IPS DF 6.9 (cell line): ENCODE measurements at regions not wholly inside any gene's neighbourhood (a gene's known extent, or its start where the extent isn't known, plus 50 kb on each side); places are given as distances from the start of the nearest gene placed in this dataset.

ENCODE experiments used
- DNase-seq: peaks from one replicate; pipeline ENCODE4 v3.0.0-alpha.2; 2013; ENCODE audit warnings: low read depth, low spot score
- H3K27ac ChIP-seq: one replicate; pipeline ENCODE4 v1.5.1; 2013; ENCODE audit warnings: low read length, control low read depth
- H3K27me3 ChIP-seq: 2 replicates; pipeline ENCODE4 v1.6.1; 2013; ENCODE audit warnings: mild to moderate bottlenecking, low read length; ENCODE audit not compliant: control insufficient read depth, insufficient read depth
- H3K36me3 ChIP-seq: 2 replicates; pipeline ENCODE4 v1.6.1; 2013; ENCODE audit warnings: low read length; ENCODE audit not compliant: control insufficient read depth, insufficient read depth
- H3K4me1 ChIP-seq: 2 replicates; pipeline ENCODE4 v1.6.1; 2013; ENCODE audit warnings: low read length; ENCODE audit not compliant: control insufficient read depth, insufficient read depth
- H3K4me3 ChIP-seq: 2 replicates; pipeline ENCODE4 v1.5.1; 2013; ENCODE audit warnings: mild to moderate bottlenecking, low read length
- H3K9me3 ChIP-seq: 2 replicates; pipeline ENCODE4 v1.6.1; 2013; ENCODE audit warnings: low read length, inconsistent platforms; ENCODE audit not compliant: control insufficient read depth, insufficient read depth
- WGBS: extraction: QIAGEN DNeasy Blood & Tissue Kit; methylation state at CpG from one replicate; pipeline ENCODE4 v1.1.7; 2013; ENCODE audit warnings: mixed read lengths, missing lambda C conversion rate; ENCODE audit not compliant: insufficient read length, insufficient coverage; 5-methylcytosine and 5-hydroxymethylcytosine counted together

GRCh38 chr4:18518098-18518497 lies 496.5 kb upstream of the LCORL start:
- no CpG with 5 or more reads among the region's 3 CpGs for WGBS
- H3K27me3 ChIP-seq, result peaks cover 2% of the 10 kb centered on the region; the same call in 1 of the 2 replicates
- no peak for DNase-seq

GRCh38 chr4:18513861-18514260 lies 492.3 kb upstream of the LCORL start:
- H3K4me3 ChIP-seq, result no peak overlapping the region
- DNase-seq, result no peak
- no peaks in the 10 kb centered on the region for H3K36me3 ChIP-seq
- no peaks in the 10 kb centered on the region for H3K9me3 ChIP-seq
- no peaks in the 10 kb centered on the region for H3K4me1 ChIP-seq
- no peak overlapping the region for H3K27ac ChIP-seq
- H3K27me3 ChIP-seq, result peaks cover 2% of the 10 kb centered on the region; the same call in 1 of the 2 replicates

More at GRCh38 chr4:18518098-18518497, 496.5 kb upstream of the LCORL start:
- Histone ChIP-seq H3K9me3 (no peaks in the 10 kb centered on the region), H3K36me3 (no peaks in the 10 kb centered on the region), H3K4me1 (no peaks in the 10 kb centered on the region), H3K27ac (no peak overlapping the region), H3K4me3 (no peak overlapping the region)

- Histone ChIP-seq H3K27me3 (peaks cover 2% of the 10 kb centered on the region; the same call in 1 of the 2 replicates), H3K36me3 (no peaks in the 10 kb centered on the region), H3K4me3 (no peak overlapping the region), H3K9me3 (no peaks in the 10 kb centered on the region), H3K4me1 (no peaks in the 10 kb centered on the region), H3K27ac (no peak overlapping the region)
- DNase-seq, result no peak
These were observed 491.2 kb upstream of the LCORL start for GRCh38 chr4:18512718-18513117.

- Histone ChIP-seq H3K27me3 (no peaks in the 10 kb centered on the region), H3K9me3 (no peaks in the 10 kb centered on the region), H3K27ac (no peak overlapping the region), H3K36me3 (no peaks in the 10 kb centered on the region), H3K4me3 (no peak overlapping the region), H3K4me1 (no peaks in the 10 kb centered on the region)
- no peak for DNase-seq
These were observed 490.2 kb upstream of the LCORL start for GRCh38 chr4:18511727-18512126.

- WGBS, result no CpG with 5 or more reads among the region's 2 CpGs
- Histone ChIP-seq H3K27ac (no peak overlapping the region), H3K4me1 (no peaks in the 10 kb centered on the region), H3K27me3 (no peaks in the 10 kb centered on the region), H3K9me3 (no peaks in the 10 kb centered on the region), H3K4me3 (no peak overlapping the region), H3K36me3 (no peaks in the 10 kb centered on the region)
- no peak for DNase-seq
These were observed 487.2 kb upstream of the LCORL start for GRCh38 chr4:18508786-18509185.

- H3K4me3 ChIP-seq, result no peak overlapping the region
- no peak for DNase-seq
- no peaks in the 10 kb centered on the region for H3K4me1 ChIP-seq
- no peaks in the 10 kb centered on the region for H3K9me3 ChIP-seq
- H3K36me3 ChIP-seq, result no peaks in the 10 kb centered on the region
- no peaks in the 10 kb centered on the region for H3K27me3 ChIP-seq
- no peak overlapping the region for H3K27ac ChIP-seq
These were observed 459.4 kb upstream of the LCORL start for GRCh38 chr4:18480928-18481327.

- H3K27ac ChIP-seq, result no peak overlapping the region
- H3K9me3 ChIP-seq, result no peaks in the 10 kb centered on the region
- H3K4me3 ChIP-seq, result no peak overlapping the region
- H3K36me3 ChIP-seq, result no peaks in the 10 kb centered on the region
- H3K4me1 ChIP-seq, result no peaks in the 10 kb centered on the region
- DNase-seq, result no peak
- H3K27me3 ChIP-seq, result no peaks in the 10 kb centered on the region
These were observed 458.8 kb upstream of the LCORL start for GRCh38 chr4:18480342-18480741.

- DNase-seq, result no peak
- no peaks in the 10 kb centered on the region for H3K27me3 ChIP-seq
- no peaks in the 10 kb centered on the region for H3K9me3 ChIP-seq
- H3K4me3 ChIP-seq, result no peak overlapping the region
- no peaks in the 10 kb centered on the region for H3K4me1 ChIP-seq
- H3K36me3 ChIP-seq, result no peaks in the 10 kb centered on the region
- H3K27ac ChIP-seq, result no peak overlapping the region
- no CpG with 5 or more reads among the region's 3 CpGs for WGBS
These were observed 458.3 kb upstream of the LCORL start for GRCh38 chr4:18479825-18480224.

GRCh38 chr4:18463987-18464559 lies 442.5 kb upstream of the LCORL start:
- Histone ChIP-seq H3K27ac (no peak overlapping the region), H3K27me3 (no peaks in the 10 kb centered on the region), H3K4me1 (no peaks in the 10 kb centered on the region), H3K4me3 (no peak overlapping the region), H3K9me3 (no peaks in the 10 kb centered on the region), H3K36me3 (no peaks in the 10 kb centered on the region)
- DNase-seq, result no peak
- no CpG with 5 or more reads among the region's 4 CpGs for WGBS

- no CpG with 5 or more reads among the region's 3 CpGs for WGBS
These were observed 436.9 kb upstream of the LCORL start for GRCh38 chr4:18458465-18458864.

GRCh38 chr4:18454349-18454748 lies 432.8 kb upstream of the LCORL start:
- Histone ChIP-seq H3K27me3 (no peaks in the 10 kb centered on the region), H3K27ac (no peak overlapping the region), H3K4me3 (no peak overlapping the region), H3K4me1 (no peaks in the 10 kb centered on the region), H3K9me3 (no peaks in the 10 kb centered on the region; the same call in 1 of the 2 replicates), H3K36me3 (no peaks in the 10 kb centered on the region)
- WGBS, result no CpG with 5 or more reads among the region's 3 CpGs
- DNase-seq, result no peak

More at GRCh38 chr4:18458465-18458864, 436.9 kb upstream of the LCORL start:
- H3K27me3 ChIP-seq, result no peaks in the 10 kb centered on the region
- no peak overlapping the region for H3K27ac ChIP-seq
- H3K9me3 ChIP-seq, result no peaks in the 10 kb centered on the region
- DNase-seq, result no peak
- no peaks in the 10 kb centered on the region for H3K36me3 ChIP-seq
- H3K4me3 ChIP-seq, result no peak overlapping the region
- no peaks in the 10 kb centered on the region for H3K4me1 ChIP-seq
